ENCODE measurements at regions not wholly inside any gene's neighbourhood (a gene's known extent, or its start where the extent isn't known, plus 50 kb on each side); places are given as distances from the start of the nearest gene placed in this dataset.

DNA sequence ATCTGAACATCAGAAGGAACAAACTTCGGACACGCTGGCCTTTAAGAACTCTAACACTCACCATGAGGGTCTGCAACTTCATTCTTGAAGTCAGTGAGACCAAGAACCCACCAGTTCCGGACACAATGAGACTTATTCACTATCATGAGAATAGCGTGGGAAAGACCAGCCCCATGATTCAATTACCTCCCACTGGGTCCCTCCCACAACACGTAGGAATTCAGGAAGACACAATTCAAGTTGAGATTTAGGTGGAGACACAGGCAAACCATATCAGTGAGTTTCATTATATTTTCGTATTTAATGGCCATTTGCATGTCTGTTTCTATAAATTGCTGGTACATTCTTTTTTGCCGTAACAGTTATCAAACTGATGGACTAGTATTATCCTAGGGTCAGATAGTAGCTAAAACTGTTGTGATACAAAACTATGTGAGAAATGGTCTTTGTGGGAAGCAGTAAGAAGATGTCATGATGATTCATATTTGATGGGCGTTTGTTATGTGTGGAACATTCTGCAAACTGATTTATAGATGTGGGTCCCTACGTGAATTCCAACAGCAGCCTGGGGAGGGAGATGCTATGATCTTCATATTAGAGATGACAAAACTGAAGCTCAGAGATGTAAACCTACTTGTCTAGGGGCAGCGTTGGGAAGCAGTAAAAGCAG lies 282.4 kb upstream of the TMEM132C start:
- no peak for DNase-seq (ENCODE audit: extremely low read depth, insufficient read length)
- H3K36me3 ChIP-seq (ENCODE audit: control insufficient read depth, insufficient read depth, low read length), result no peaks in the 10 kb centered on the region
- H3K4me3 ChIP-seq (replicated peaks; ENCODE audit: low read depth, low read length), result no peak overlapping the region
- TF ChIP-seq, protein P1, sequence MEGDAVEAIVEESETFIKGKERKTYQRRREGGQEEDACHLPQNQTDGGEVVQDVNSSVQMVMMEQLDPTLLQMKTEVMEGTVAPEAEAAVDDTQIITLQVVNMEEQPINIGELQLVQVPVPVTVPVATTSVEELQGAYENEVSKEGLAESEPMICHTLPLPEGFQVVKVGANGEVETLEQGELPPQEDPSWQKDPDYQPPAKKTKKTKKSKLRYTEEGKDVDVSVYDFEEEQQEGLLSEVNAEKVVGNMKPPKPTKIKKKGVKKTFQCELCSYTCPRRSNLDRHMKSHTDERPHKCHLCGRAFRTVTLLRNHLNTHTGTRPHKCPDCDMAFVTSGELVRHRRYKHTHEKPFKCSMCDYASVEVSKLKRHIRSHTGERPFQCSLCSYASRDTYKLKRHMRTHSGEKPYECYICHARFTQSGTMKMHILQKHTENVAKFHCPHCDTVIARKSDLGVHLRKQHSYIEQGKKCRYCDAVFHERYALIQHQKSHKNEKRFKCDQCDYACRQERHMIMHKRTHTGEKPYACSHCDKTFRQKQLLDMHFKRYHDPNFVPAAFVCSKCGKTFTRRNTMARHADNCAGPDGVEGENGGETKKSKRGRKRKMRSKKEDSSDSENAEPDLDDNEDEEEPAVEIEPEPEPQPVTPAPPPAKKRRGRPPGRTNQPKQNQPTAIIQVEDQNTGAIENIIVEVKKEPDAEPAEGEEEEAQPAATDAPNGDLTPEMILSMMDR (IDR thresholded peaks at IDR 0.05; ENCODE audit: insufficient read depth, low read length, poor library complexity, severe bottlenecking), result no peak
- no peaks in the 10 kb centered on the region for H3K27me3 ChIP-seq (replicated peaks; ENCODE audit: control insufficient read depth, insufficient read depth, low read length)

DNA sequence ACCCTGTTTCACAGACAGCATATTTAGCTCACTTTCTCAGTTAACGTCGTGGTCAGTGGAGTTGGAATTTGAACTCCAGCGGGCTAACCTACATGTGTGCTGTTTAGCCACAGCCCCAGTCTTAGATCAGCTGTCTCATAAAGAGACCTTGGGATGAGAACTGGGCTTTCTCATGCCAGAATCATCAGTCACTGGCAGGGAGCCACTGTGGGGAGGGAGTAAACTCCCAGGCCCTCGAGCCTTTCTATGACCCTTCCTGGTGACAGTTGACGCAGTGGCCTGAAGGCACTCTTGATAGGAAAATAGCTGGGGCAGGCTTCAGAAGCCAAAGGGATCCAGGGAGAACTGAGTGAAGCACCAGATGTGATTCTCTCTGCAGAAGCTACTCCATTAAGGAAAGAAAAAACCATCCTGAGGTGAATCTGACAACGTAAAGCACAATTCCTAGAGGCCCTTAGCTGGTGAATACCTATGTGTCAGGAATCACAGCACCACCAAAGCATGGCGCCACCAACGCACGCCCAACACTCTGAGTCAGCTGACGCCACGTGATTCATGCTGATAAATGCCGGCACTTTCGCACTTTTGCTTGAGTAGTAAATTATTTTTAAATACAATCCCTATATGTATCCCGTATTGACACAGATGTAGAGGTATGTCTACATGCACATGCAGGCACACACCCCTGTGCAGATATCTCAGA lies 279.6 kb upstream of the TMEM132C start:
- no peaks in the 10 kb centered on the region for H3K36me3 ChIP-seq (ENCODE audit: control insufficient read depth, insufficient read depth, low read length)
- TF ChIP-seq, protein P1 (IDR thresholded peaks at IDR 0.05; ENCODE audit: insufficient read depth, low read length, poor library complexity, severe bottlenecking), result no peak
- no peak for DNase-seq (ENCODE audit: extremely low read depth, insufficient read length)
- H3K27me3 ChIP-seq (replicated peaks; ENCODE audit: control insufficient read depth, insufficient read depth, low read length), result no peaks in the 10 kb centered on the region
- H3K4me3 ChIP-seq (replicated peaks; ENCODE audit: low read depth, low read length), result no peak overlapping the region

DNA sequence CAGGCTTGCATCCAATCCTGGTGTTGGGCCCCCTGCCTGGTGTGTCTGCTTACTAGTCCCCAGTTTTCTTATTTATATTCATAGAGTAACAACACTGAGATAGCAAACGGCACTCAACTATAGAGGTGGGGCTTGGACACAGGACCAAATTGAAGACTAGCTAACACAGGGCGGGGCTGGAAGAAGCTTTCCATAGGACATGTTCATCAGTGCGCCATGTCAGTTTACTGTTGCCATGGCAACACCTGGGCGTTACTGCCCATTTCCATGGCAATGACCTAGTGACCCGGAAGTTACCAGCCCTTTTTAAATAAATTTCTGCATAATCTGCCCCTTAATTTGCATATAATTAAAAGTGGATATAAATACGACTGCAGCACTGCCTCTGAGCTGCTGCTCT lies 275.5 kb upstream of the TMEM132C start:
- DNase-seq (ENCODE audit: extremely low read depth, insufficient read length), result no peak
- Histone ChIP-seq H3K36me3 (ENCODE audit: control insufficient read depth, insufficient read depth, low read length) (no peaks in the 10 kb centered on the region), H3K4me3 (replicated peaks; ENCODE audit: low read depth, low read length) (no peak overlapping the region), H3K27me3 (replicated peaks; ENCODE audit: control insufficient read depth, insufficient read depth, low read length) (no peaks in the 10 kb centered on the region)
- TF ChIP-seq, protein P1 (IDR thresholded peaks at IDR 0.05; ENCODE audit: insufficient read depth, low read length, poor library complexity, severe bottlenecking), result no peak

DNA sequence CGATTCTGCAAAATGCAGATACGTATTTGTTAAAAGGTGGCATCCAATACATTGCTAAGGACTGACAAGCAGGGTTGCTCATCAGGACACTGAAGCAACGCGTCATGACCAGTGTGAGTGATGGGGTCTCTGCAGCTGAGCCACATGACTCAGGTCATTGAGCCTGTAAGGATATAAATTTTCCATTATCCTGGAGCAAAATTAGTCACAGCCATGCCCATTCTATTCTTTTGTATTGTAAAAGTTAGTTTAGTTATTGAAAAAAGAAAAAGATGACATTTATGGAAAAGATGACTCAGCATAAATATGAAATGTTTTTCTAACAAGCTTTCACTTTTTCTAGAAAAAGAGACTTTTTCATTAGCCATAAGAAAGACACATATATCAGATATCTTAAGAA lies 268.0 kb upstream of the TMEM132C start:
- Histone ChIP-seq H3K36me3 (ENCODE audit: control insufficient read depth, insufficient read depth, low read length) (no peaks in the 10 kb centered on the region), H3K4me3 (replicated peaks; ENCODE audit: low read depth, low read length) (no peak overlapping the region), H3K27me3 (replicated peaks; ENCODE audit: control insufficient read depth, insufficient read depth, low read length) (no peaks in the 10 kb centered on the region)
- no peak for DNase-seq (ENCODE audit: extremely low read depth, insufficient read length)
- TF ChIP-seq, protein P1 (IDR thresholded peaks at IDR 0.05; ENCODE audit: insufficient read depth, low read length, poor library complexity, severe bottlenecking), result no peak

DNA sequence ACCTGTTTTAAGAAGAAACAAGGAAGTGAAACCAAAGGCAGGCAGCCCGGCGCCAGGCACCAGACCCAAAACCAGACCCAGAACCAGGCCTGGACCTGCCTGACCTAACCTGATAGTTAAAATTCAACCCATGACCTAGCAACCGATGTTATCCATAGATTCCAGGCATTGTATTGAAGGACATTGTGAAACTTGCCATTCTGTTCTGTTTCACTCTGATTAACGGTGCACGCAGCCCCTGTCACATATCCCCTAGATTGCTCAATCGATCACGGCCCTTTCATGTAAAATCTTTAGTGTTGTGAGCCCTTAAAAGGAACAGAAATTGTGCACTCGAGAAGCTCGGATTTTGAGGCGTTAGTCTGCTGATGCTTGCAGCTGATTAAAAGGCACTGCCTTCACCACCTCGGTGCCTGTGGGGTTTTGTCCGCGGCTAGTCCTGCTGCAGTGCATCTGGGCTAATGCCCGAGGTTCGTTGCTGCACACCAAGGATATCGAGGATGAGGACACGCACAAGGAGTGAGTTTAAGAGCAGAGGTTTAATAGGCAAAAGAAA lies 262.5 kb upstream of the TMEM132C start:
- TF ChIP-seq, protein P1 (IDR thresholded peaks at IDR 0.05; ENCODE audit: insufficient read depth, low read length, poor library complexity, severe bottlenecking), result no peak
- DNase-seq (ENCODE audit: extremely low read depth, insufficient read length), result no peak
- Histone ChIP-seq H3K27me3 (replicated peaks; ENCODE audit: control insufficient read depth, insufficient read depth, low read length) (no peaks in the 10 kb centered on the region), H3K4me3 (replicated peaks; ENCODE audit: low read depth, low read length) (no peak overlapping the region), H3K36me3 (ENCODE audit: control insufficient read depth, insufficient read depth, low read length) (no peaks in the 10 kb centered on the region)

Data from GM06990 (cell line).